DND-41 (cell line): ENCODE measurements at regions not wholly inside any gene's neighbourhood (a gene's known extent, or its start where the extent isn't known, plus 50 kb on each side); places are given as distances from the start of the nearest gene placed in this dataset.

Experiments
- CTCF ChIP-seq: IDR thresholded peaks from 2 replicates; pipeline ENCODE4 v1.5.1; 2012; ENCODE audit warnings: borderline replicate concordance, low read length, moderate library complexity, mild to moderate bottlenecking; ENCODE audit not compliant: poor library complexity, severe bottlenecking; ENCODE audit errors: extremely low read depth
- EZH2 ChIP-seq: IDR thresholded peaks from 3 replicates; pipeline ENCODE4 v1.6.1; 2012; ENCODE audit warnings: borderline replicate concordance, low read depth, mild to moderate bottlenecking, moderate library complexity, low read length, inconsistent platforms; ENCODE audit not compliant: severe bottlenecking

GRCh38 chr12:17132336-17132735 is 526.4 kb upstream of the LMO3 start:
- TF ChIP-seq CTCF, result no peak
- TF ChIP-seq EZH2, result no peak
